Immature natural killer cell (primary cell): ENCODE measurements at regions not wholly inside any gene's neighbourhood (a gene's known extent, or its start where the extent isn't known, plus 50 kb on each side); places are given as distances from the start of the nearest gene placed in this dataset.
"Not testable (repeated sequence)": the region's sequence is repeated elsewhere in the genome, so short reads cannot be mapped to it uniquely, and the experiment has no call there.

Source experiments
- DNase-seq, 3 donors: peaks; one replicate each; pipeline ENCODE4 v3.0.0; 2022; ENCODE audit warnings: mixed read lengths in 1 of 3
- H3K27ac Mint-ChIP-seq, 6 donors: one replicate each; pipeline ENCODE4 v1.8.0; 2020; ENCODE audit warnings: mixed read lengths in 6 of 6, mild to moderate bottlenecking in 5 of 6, inconsistent platforms in 4 of 6, moderate library complexity in 3 of 6
- H3K27me3 Mint-ChIP-seq, 3 donors: one replicate each; pipeline ENCODE4 v1.8.0; 2020 to 2021; ENCODE audit warnings: low read depth in 3 of 3, mild to moderate bottlenecking in 3 of 3, mixed read lengths in 3 of 3, moderate library complexity in 3 of 3, inconsistent platforms in 1 of 3
- H3K36me3 Mint-ChIP-seq, 3 donors: one replicate each; pipeline ENCODE4 v1.8.0; 2020; ENCODE audit warnings: mixed read lengths in 3 of 3, inconsistent platforms in 2 of 3, mild to moderate bottlenecking in 2 of 3
- H3K4me1 Mint-ChIP-seq, 2 donors: one replicate each; pipeline ENCODE4 v1.8.0; 2020; ENCODE audit warnings: inconsistent platforms in 2 of 2, mild to moderate bottlenecking in 2 of 2, mixed read lengths in 2 of 2, moderate library complexity in 1 of 2
- H3K4me3 Mint-ChIP-seq, 5 donors: one replicate each; pipeline ENCODE4 v1.8.0; 2020; ENCODE audit warnings: mild to moderate bottlenecking in 5 of 5, mixed read lengths in 5 of 5, inconsistent platforms in 3 of 5, moderate library complexity in 3 of 5
- H3K9me3 Mint-ChIP-seq, 6 donors: one replicate each; pipeline ENCODE4 v1.8.0; 2020; ENCODE audit warnings: mild to moderate bottlenecking in 6 of 6, mixed read lengths in 6 of 6, inconsistent platforms in 4 of 6, moderate library complexity in 3 of 6

DNA sequence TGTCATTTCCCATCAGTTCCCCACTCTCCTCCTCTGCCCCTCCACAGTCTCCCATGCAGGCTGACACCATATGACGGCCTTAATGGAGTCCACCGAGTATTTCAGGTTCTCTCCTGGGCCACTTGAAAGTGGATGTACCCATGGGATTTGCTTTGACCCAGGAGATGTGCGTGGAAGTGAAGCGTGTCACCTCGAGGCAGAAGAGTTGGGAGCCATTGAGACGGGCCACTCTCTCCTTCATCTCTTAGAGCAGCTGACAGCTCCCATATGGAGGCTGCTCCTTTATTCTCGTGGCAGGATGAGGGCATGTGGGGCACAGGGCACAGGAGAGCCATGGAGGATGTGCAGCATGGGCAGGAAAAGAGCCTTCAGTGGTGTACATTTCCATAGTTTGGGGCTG is 144.7 kb upstream of the CRYM start:
- H3K9me3 Mint-ChIP-seq, H3K36me3 Mint-ChIP-seq, DNase-seq, H3K4me3 Mint-ChIP-seq, H3K27ac Mint-ChIP-seq, H3K4me1 Mint-ChIP-seq, H3K27me3 Mint-ChIP-seq: not testable (repeated sequence)

DNA sequence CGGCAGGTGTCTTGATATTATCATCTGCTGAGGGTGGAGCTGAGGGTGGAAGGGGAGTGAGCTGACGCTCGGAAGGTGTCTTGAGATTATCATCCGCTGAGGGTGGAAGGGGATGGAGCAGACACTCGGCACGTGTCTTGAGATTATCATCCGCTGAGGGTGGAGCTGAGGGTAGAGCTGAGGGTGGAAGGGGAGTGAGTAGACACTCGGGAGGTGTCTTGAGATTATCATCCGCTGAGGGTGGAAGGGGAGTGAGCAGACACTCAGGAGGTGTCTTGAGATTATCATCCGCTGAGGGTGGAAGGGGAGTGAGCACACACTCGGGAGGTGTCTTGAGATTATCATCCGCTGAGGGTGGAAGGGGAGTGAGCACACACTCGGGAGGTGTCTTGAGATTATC is 126.6 kb upstream of the CRYM start:
- H3K9me3 Mint-ChIP-seq, H3K4me1 Mint-ChIP-seq, H3K27ac Mint-ChIP-seq, H3K27me3 Mint-ChIP-seq, H3K4me3 Mint-ChIP-seq, DNase-seq, H3K36me3 Mint-ChIP-seq: not testable (repeated sequence)

DNA sequence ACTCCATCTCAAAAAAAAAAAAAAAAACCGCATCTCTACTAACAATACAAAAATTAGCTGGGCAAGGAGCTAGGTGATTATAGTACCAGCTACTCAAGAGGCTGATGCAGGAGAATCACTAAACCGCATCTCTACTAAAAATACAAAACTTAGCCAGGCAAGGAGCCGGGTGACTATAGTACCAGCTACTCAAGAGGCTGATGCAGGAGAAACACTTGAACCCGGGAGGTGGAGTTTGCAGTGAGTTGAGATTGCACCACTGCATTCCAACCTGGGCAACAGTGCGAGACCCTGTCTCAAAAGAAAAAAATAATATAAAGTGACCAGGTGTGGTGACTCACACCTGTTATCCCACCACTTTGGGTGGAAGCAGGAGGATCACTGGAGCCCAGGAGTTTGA is 119.8 kb upstream of the CRYM start:
- not testable (repeated sequence) for H3K27ac Mint-ChIP-seq, H3K27me3 Mint-ChIP-seq

DNA sequence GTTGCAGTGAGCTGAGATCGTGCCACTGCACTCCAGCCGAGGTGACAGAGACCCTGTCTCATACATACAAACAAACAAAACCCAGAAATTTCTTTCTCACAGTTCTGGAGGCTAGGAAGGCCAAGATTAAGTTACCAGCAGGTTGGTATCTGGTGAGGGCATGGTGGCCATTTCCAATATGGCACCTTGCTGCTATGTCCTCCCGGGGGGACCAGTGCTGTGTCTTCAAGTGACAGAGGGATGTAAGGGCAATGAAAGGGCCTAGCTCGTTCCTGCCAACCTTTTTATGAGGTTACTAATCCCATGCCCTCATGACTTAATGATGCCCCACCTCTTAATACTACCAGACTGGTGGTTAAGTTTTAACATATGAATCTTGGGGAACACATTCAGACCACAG is 118.5 kb upstream of the CRYM start:
- not testable (repeated sequence) for H3K27me3 Mint-ChIP-seq, H3K4me1 Mint-ChIP-seq, H3K36me3 Mint-ChIP-seq, H3K27ac Mint-ChIP-seq, H3K9me3 Mint-ChIP-seq, DNase-seq, H3K4me3 Mint-ChIP-seq

More for the DNA sequence above, 119.8 kb upstream of the CRYM start:
- not testable (repeated sequence) for H3K9me3 Mint-ChIP-seq, DNase-seq, H3K4me1 Mint-ChIP-seq, H3K4me3 Mint-ChIP-seq, H3K36me3 Mint-ChIP-seq

DNA sequence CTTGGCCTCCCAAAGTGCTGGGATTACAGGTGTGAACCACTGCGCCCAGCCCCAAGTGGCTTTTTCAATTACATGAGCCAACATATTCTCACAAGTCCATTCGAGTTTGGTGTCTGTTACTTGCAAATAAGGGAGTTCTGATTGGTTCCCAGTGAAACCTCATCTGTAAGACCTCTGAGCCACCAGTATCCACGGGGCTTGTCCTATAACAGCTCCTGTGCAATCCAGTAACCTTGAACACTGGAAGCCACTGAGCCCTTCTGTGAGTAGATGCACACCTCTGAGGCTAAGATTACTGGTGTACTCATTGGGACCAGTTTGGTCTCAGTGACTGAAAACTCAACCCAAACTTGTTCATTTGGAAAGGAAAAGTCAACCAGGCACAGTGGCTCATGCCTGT is 112.5 kb upstream of the CRYM start:
- H3K27ac Mint-ChIP-seq, H3K4me1 Mint-ChIP-seq, H3K9me3 Mint-ChIP-seq, DNase-seq, H3K4me3 Mint-ChIP-seq, H3K27me3 Mint-ChIP-seq, H3K36me3 Mint-ChIP-seq: not testable (repeated sequence)

DNA sequence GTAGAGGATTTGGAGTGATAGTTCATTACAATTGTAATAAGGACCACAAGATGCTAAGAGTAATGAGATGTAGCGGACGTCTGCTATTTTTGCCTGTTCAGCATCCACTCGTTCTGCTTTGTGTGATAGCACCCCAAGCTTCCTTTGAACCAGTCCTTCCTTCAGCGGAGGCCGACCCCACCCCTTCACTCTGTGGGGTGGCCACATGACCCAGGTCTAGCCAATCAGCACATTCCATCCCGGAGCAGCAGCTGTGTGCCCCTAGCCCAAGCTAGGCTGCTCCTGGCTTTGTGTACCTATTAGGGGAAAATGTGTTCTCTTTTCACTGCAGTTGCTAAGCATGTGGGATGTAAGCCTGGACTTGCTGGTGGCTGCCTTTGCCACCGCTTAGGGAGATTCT is 111.8 kb upstream of the CRYM start:
- H3K27me3 Mint-ChIP-seq, H3K36me3 Mint-ChIP-seq, H3K9me3 Mint-ChIP-seq, H3K4me3 Mint-ChIP-seq, H3K4me1 Mint-ChIP-seq, H3K27ac Mint-ChIP-seq, DNase-seq: not testable (repeated sequence)

DNA sequence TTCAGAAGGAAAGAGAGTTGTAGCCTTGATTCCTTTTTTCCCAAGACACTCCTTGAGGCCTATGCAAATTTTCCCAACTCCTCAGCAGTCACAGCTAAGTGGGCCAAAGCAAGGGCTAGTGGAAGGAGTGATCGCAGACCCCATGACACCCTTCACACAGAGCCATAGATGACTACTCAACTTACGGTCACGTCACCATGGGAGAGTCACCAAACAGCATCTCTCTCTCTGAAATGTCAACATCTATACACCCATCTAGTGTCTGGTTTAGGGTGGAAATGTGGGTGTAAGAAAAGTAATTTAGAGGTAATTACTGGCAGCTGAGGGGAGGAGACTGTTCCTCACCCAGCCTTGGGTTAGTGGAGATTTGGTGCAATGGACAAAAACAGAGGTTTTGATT is 109.7 kb upstream of the CRYM start:
- not testable (repeated sequence) for H3K27me3 Mint-ChIP-seq, H3K27ac Mint-ChIP-seq, H3K36me3 Mint-ChIP-seq, H3K9me3 Mint-ChIP-seq, H3K4me3 Mint-ChIP-seq, DNase-seq, H3K4me1 Mint-ChIP-seq

DNA sequence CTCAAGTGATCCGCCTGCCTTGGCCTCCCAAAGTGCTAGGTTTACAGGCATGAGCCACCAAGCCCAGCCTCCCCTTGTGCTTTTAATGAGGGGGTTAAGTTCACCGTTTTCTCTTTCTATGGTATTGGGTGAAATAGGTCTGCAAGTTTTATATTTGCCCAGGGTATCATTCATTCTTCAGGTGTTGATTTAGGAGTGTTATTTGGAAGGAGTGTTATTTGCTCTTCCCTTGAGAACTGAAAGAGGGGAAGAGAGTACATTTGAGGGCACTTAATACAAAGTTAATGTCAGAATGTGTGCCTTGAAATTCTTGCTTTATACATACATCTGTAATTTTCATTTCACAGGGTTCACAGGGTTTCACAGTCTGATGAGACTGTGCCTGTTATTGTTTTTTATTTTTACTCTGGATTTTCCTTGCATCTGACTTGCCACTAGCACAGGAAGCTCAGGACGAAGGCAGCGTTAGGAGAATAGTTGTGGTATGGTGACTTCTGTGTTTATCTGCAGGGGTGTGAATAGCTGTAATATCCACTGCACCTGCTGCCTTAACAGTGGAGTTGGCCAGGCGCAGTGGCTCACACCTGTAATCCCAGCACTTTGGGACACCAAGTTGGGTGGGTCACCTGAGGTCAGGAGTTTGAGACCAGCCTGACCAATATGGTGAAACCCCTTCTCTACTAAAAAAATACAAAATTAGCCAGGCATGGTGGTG is 108.3 kb upstream of the CRYM start:
- H3K9me3 Mint-ChIP-seq, H3K36me3 Mint-ChIP-seq, H3K27me3 Mint-ChIP-seq, H3K27ac Mint-ChIP-seq, H3K4me1 Mint-ChIP-seq, H3K4me3 Mint-ChIP-seq, DNase-seq: not testable (repeated sequence)

DNA sequence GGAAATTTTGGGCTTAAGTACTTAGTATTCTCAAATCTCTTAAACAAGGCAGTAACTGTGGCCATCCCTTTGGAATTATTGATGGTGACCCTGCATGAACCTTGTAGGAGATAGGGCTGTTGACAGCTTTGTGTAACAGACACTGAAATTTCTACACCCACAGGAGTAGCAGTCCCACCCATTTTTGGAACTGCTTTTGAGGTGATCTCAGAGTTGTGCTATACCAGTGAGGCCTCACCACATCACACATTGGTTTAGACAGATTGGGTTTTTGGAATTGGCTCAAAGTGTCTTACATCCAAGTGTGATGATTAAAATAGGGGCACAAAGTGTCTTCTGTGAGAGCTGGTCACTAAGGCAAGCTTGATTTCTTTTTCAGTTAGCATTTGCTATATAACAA is 105.6 kb upstream of the CRYM start:
- H3K27ac Mint-ChIP-seq, H3K4me1 Mint-ChIP-seq, H3K27me3 Mint-ChIP-seq, DNase-seq, H3K4me3 Mint-ChIP-seq, H3K36me3 Mint-ChIP-seq, H3K9me3 Mint-ChIP-seq: not testable (repeated sequence)

DNA sequence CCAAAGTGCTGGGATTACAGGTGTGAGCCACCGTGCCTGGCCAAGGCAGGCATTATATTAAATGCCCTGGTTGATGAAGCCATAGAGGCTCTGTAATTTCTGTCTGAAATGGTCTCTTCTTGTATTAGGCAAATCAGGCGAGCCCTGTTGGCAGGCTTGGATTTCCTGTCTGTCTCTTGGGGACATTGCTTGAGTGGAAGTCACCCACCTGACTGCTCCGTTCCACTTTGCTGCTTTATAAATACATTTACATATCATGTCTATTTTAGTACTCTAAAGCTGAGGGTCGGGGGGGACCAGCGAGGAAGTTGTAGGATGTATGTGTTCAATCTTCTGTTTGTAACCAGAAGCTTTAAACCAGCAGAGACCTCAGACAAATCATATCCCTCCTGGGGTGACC is 101.6 kb upstream of the CRYM start:
- not testable (repeated sequence) for DNase-seq, H3K27ac Mint-ChIP-seq, H3K4me1 Mint-ChIP-seq, H3K36me3 Mint-ChIP-seq, H3K9me3 Mint-ChIP-seq, H3K4me3 Mint-ChIP-seq, H3K27me3 Mint-ChIP-seq

DNA sequence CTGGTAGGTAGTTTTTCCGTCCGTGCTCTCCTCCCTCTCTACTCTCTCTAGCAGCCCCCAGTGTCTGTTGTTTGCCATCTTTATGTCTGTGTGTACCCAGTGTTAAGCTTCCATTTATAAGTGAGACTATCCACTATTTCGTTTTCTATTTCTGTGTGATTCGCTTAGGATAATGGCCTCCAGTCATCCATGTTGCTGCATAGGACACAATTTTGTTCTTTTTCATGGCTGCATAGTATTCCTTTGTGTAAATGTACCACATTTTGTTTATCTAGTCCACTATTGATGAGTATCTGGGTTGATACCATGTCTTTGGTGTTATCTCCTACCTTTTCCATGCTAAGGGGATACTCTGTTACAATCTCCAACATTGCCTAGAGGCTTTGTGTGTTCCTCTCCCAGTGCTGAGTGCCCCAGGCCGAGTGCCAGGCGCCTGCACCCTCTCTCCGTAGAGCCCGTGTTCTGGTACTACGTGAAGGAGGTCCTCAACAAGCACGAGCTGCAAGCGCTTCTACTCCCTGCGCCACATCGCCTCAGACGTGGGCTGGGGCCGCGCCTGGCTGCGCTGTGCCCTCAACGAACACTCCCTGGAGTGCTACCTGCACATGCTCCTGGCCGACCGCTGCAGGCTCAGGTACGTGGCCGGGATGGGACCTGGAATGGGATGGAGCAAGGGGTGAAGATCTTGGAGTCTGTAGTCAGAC is 98.3 kb upstream of the CRYM start:
- H3K27me3 Mint-ChIP-seq, H3K4me1 Mint-ChIP-seq, H3K27ac Mint-ChIP-seq, DNase-seq, H3K36me3 Mint-ChIP-seq, H3K4me3 Mint-ChIP-seq, H3K9me3 Mint-ChIP-seq: not testable (repeated sequence)

DNA sequence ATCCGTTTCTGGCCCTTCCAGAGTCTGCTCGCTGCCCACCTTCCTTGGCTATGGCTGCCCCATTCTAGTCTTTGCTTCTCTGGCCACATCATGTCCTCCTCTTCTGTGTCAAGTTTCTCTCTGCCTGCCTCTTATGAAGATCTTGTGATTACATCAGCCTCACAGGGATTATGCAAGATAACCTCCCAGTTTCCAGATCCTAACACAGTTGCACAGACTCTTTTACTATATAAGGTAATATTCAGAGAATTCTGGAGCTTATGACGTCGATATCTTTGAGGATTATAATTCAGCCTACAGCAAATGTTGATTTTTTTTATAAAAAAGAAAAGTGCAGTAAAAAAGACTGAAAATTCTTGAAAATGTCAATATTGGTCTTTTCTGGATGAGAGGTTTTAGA is 97.2 kb upstream of the CRYM start:
- H3K36me3 Mint-ChIP-seq, H3K4me1 Mint-ChIP-seq, H3K4me3 Mint-ChIP-seq, H3K9me3 Mint-ChIP-seq, H3K27me3 Mint-ChIP-seq, DNase-seq, H3K27ac Mint-ChIP-seq: not testable (repeated sequence)

DNA sequence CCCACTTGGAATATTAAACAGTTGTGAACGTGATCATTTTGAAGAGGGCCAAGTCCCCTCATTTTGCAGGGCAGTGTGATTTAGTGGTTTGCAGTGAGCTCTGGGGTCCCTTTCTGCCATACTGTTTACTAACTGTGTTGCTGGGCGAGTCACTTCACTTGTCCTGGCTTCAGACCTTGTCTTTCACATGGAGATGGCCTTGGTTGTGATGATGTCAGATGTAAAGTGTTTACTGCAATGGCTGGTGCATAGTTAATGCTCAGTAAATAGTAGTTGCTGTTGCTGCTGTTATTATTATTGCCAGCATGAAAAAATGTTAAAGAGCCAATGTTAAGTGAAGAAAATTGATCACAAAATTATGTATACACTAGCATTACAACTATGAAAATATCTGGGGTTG is 95.4 kb upstream of the CRYM start:
- DNase-seq, H3K27ac Mint-ChIP-seq, H3K9me3 Mint-ChIP-seq, H3K4me1 Mint-ChIP-seq, H3K27me3 Mint-ChIP-seq, H3K36me3 Mint-ChIP-seq, H3K4me3 Mint-ChIP-seq: not testable (repeated sequence)

DNA sequence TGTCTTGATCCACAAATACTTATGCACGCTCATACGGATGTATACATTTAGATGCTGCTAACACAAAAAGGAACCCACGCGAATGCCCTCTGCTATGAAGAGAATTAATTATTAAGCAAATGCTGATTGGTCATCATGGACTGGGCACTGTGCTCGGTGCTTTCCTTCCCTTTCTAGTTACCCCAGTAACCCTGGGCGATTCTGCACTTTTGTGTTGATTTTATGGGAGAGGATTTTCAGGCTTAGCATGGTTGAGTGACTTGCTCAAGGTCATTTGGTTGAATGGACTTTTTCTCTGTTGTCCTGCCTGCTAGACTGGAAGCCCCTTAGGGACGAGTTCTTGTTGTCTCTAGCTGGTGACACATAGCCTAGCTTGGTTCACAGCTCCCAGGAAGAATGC is 94.8 kb upstream of the CRYM start:
- not testable (repeated sequence) for H3K9me3 Mint-ChIP-seq, H3K27me3 Mint-ChIP-seq, H3K4me3 Mint-ChIP-seq, H3K4me1 Mint-ChIP-seq, DNase-seq, H3K27ac Mint-ChIP-seq, H3K36me3 Mint-ChIP-seq

DNA sequence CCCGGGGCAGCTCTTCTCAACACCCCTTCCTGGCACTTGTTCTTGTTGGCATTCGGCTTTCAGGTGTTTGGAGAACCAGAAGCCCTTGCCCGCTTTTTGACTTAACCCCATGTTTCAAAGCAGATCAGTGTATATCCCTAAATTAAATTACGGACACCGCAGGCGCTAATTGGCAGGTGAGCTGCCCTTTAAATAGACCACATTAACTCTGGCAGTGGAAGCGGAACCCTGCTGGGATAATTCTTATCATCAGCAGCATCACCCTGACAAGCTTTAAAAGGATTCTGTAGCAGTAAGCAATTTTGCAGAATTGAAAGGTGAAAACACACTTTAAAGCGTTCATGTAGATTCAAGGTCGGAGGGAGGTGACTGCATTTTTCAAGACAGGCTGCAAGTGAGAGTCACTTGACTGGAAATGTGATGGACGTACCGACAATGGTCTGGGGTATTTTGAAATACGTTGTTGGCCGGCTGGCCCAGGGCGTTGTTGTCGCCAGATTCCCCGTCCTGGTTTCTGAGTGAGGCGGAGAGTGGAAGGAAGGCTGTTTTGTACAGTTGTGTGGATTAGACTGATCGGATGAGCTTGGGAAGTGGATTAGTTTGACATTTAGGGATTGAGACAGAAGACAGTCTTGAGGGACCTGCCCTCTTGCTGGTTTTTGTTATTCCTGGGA is 94.2 kb upstream of the CRYM start:
- not testable (repeated sequence) for H3K27me3 Mint-ChIP-seq, H3K4me1 Mint-ChIP-seq, H3K27ac Mint-ChIP-seq, H3K4me3 Mint-ChIP-seq, DNase-seq, H3K9me3 Mint-ChIP-seq, H3K36me3 Mint-ChIP-seq
